Hematopoietic multipotent progenitor cell (in vitro differentiated cells): ENCODE measurements at regions not wholly inside any gene's neighbourhood (a gene's known extent, or its start where the extent isn't known, plus 50 kb on each side); places are given as distances from the start of the nearest gene placed in this dataset.

Experiments used
- DNase-seq, 3 donors: peaks; one replicate each; pipeline ENCODE4 v3.0.0-alpha.2; 2011 to 2015; ENCODE audit warnings: low read depth in 2 of 3, low spot score in 2 of 3

DNA sequence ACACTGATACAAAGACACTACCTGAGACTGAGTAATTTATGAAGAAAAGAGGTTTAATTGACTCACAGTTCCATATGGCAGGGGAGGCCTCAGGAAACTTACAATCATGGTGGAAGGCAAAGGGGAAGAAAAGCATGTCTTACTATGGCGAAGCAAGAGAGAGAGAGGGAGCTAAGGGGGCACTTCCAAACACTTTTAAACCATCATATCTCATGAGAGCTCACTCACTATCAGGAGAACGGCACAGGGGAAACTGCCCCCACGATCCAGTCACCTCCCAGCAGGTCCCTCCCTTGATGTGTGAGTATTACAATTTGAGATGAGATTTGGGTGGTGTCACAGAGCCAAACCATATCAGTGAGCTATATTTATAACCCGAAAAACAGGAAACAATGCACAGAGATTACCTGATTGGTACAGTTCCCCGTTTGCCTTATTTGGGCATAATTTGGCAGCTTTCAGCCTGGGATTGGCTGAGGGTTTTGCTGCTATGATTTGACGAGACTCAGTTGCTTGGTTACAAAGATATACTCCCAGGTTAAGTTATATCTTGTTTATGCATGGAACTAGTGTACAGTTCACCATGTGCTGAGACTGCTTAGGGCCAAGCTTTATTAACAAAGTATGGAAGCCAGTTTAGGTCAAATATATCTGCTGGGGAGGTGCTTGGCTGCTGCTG is 184.2 kb downstream of the NR2F2 start:
- DNase-seq, result no peak

DNA sequence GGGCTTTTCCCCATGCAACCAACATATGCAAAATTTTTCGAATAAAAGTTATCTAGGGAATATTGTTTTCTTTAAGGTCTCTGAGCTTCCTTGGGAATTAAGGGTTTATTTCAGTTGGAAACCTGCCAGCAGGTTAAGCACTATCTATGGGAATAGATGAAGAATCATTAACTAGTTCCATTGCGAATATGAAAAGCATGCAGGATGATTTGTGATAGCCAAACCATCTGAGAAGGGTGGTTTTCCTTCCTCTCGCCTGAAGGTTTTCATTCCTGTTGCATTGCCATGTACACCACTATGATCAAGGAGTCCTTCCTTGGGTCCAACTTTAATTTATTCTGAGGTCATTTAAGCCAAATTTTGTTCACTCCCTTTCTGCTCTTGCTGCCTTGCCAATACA is 184.9 kb downstream of the NR2F2 start:
- DNase-seq, result no peak

DNA sequence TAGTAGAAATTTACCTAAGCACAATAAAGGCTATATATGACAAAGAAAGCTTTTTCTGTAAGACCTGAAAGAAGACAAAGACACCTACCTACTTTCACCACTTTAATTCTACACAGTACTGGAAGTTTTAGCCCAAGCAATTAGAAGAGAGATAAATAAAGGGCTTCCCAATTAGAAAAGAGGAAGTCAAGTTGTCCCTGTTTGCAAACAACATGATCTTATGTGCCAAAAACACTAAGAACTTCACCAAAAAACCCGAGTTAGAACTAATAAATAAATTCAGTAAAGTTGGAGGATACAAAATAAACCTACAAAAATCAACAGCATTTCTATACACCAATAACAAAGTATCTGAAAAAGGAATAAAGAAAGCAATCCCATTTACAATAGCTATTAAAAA is 190.9 kb downstream of the NR2F2 start:
- DNase-seq, result no peak

DNA sequence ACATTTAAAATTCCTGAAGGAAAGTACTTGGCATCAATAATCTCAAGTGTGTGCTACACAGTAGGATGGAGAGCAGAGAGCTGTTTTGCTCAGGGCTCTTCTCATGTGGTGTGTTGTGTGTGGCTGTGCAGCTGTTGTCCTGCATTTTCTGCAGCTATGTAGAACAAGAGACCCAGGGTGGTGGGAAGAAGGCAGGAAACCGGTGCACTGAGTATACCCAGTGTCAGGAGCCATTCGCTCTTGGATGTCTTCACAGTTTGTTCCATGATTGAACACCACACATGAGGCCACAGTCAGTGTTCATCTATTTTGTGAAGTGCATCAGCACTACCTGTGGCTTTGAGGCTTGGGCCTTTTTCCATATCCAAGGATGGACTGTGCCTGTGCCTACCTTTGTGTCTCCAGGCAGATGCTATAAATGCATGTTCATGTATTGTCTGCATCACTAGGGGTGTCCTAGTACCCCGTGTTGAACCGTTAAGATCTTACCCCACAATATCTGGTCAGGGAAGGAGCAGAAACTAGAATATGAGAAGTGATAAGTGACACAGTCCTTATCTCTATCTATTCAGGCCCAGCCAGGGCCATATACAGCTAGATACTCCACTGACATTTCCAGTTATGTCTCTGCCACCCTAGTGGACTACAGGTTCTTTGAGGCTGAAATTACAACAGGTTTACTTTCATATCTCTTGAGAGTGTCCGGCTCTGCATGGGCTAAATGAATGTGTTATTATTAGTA is 194.3 kb downstream of the NR2F2 start:
- no peak for DNase-seq

DNA sequence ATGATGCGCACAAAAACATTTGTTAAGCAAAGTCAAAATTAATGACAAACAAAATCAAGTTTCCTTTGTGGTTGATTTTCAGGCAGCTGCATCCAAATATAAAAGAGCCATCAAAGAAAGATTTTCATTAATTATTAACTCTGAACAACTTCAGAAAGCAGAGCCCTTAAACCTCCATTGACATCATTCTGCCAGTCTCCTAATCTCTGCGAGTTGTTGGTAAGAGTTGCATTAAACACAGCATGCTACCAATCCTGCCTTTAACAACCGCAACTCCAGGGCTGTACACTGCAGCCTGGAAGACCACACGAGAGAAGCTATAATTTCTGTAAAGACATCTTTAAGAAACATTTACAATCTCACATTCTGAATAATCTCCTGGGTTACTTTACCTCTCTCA is 204.6 kb downstream of the NR2F2 start:
- no peak for DNase-seq

DNA sequence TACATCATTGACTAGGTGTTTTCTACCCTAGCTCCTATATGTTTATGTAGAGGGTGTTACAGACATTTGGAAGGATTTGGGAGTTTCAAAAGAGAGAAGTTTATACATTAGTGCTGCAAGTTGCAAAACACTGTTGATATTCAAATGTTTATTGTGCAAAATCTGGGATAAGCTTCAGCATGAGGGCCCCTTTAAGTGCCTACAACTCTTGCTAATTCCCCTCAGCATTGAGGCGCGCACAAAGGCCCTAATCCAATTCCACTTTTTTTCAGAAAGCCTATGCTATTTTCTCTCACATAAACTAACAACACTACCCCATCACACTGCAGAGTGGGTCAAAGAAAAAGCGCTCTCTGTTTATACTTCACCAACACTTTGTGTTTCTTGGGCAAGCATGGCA is 208.0 kb downstream of the NR2F2 start:
- no peak for DNase-seq

DNA sequence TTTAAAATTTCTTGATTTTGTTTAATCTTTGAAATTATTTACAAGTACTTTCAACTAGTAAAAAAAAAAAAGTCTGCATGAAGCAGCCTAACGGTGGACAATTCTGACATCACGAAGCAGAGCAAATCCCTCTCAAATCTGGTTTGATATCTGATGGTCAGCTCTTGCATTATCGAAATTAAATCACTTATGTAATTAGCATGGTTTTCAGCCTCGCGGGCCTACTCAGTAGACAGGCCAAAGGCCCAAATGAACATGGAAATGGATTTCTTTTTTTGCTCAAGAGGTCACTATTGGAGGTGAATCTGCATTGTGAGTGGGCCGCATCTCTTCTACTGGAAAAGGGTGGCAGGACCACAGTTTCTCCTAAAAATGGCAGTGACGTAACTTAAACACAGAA is 209.8 kb downstream of the NR2F2 start:
- no peak for DNase-seq

DNA sequence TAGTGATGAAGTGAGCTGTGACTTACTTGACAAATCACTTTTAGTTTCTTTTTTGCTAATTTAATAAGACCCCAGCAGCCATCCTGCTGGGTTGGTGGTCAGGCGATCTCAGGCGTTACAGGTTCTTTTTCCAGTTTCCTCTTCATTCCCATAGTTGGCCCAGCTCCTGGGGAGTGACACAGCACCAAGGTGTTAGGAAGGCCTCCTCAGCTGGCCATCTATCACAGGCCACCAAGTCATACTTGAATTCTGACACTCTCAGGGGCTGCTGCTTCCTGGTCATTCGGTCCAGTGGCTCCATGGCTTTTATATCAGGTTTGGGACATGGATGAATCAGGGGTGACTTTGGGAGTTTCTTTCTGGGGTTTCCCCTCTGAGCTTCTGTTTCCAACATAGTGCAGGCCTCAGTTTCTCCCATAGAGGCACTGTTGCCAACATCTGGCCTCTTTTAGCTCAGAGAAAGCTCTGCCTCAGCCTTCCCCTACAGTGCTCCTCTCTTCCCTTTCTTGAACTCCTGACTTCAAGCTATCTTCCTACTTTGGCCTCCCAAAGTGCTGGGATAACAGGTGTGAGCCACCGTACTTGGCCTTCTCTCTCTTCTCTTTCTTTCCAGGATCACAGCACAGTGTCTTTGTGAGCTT is 211.8 kb downstream of the NR2F2 start:
- no peak for DNase-seq

DNA sequence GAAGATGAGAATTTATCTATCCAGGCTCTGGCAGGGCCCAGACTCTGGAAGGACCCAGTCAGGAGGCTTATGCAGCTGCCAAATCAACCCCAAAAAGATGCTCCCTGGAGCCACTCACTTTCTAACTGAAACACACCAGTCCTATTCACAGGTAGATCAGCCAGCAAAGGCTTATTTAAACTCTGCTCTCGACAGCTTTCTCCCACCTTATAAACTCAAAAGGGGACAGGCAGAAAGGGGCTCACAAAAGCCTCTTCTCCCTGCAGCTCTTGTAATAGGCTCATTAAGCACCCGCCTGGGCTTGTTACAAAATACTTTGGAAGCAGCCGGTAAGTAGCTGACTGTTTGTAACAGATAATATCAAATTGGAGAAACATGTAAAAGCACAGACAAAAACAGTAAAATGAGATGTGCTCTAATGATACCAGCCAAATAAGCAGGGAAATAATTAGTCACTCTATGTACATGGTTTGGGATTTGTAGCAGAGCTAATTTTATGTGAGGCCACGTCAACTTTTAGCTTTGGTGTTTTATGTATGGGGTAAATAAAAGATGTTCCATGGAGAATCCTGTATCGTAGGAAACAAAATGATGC is 213.8 kb downstream of the NR2F2 start:
- no peak for DNase-seq

DNA sequence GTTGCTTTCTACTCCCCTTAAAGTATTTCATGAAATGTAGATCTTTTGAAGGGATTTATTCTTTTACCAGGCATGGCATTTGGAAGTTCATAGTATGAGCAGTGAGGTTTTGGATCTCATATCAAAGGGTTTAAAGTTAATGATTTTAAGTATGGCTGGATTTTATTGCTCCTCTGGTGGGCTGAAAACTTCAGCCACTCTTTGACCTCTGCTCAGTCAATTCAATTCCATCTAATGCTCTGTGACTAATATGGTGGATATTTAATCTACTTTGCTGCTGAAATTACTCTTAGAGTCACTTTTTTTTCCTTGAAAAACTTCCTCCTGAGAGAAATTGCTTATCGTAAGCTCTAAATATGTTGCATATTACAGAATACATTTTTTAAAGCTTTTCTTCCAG is 218.6 kb downstream of the NR2F2 start:
- DNase-seq, result no peak

DNA sequence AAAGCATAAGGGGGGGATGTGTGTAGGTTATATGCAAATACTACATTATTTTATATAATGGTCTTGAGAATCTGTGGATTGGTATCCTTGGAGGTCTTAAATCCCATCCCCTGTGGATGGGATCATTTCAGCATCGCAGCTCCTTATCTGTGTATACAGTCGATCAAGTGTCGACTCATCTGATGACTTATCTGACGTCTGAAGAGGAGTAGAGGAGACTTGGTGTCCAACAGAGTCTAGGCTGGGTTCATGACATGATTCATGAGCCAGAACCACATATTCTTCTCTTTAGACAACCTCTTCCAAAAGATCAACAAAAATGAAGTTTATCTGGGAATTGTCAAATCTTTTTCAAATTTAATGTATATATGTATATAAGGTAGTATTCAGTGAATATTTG is 220.7 kb downstream of the NR2F2 start:
- DNase-seq, result no peak

DNA sequence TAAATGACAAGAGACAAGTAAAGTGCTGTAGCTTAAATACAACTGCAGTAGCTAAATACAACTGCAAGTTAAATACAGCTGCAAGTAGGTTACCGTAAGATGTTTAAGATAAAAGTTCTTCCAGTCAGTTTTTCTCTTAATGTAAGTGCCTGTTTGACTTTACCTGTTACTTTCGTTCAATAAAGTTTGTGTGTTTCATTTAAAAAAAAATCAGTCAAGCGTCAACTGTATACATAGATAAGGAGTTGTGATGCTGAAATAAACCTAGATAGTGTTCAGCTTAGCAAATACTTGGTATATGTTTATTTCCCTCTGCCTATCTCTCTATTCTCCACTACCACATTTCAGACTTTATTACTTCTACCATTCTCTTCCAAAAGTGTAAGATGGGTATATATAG is 221.2 kb downstream of the NR2F2 start:
- no peak for DNase-seq

DNA sequence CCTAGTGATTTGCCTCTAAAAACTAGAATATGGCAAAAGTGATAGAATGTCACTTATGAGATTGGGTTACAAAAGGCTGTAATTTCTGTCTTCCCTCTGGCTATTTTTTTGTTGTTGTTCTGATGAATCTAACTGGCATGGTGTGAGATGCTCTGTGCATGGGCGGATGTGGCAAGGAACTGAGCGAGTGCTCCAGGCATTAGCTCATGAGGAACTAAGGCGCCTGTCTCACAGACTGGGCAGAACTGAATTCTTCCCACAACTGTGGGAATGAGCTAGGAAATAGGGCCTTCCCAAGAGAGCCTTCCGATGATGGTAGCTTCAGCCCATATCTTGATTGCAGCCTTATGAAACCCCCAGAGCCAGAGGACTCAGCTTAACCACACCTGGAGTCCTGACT is 222.5 kb downstream of the NR2F2 start:
- DNase-seq, result no peak

DNA sequence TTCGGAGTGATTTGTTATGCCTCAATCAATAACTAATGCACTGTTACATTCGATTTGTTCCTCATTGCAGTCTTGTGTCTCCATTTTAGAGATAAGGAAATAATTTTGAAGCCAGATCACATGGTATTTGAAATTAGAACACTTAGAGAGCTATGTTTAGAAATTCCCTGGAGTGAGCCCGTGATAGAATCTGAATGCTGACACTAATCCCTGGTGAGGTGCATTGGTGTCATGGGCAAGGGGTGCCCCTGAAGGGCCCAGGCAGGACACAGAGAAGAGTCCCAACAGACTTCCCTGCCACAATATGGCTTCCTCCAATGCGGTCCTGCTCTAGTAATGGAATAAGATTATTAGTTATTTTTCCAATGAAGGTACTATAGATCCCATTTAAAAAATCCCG is 223.0 kb downstream of the NR2F2 start:
- no peak for DNase-seq

DNA sequence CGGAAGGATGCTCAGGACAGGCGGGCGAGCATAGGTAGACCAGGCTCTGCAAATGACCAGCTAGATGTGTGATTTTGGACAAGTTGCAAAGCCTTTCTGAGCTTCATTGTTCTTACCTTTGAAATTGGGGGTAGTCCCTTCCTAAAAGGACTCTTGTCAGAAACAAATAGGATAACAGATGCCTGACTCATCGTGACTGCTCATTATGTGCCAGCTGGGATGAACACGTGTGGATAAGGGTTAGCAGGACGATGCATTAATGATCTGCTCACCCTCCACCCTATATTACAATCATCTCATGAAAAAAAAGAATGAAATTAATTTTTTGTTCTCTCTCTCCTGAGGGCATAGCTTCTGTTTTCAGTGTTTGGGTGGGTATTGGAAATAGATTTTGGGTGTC is 223.4 kb downstream of the NR2F2 start:
- DNase-seq, result no peak

DNA sequence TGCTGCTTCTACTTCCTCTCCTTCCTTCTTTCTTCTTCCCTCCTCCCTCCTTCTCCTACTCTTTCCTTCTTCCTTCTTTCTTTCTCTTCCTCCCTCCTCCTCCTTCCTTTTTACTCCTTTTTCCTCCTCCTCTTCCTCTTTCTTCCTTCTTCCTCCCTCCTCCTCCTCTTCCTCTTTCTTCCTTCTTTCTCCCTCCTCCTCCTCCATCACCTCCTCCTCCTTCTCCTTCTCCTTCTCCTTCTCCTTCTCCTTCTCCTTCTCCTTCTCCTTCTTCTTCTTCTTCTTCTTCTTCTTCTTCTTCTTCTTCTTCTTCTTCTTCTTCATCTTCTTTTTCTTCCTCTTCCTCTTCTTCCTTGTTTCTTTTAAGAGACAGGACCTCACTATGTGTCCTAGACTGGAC is 224.0 kb downstream of the NR2F2 start:
- DNase-seq, result no peak

DNA sequence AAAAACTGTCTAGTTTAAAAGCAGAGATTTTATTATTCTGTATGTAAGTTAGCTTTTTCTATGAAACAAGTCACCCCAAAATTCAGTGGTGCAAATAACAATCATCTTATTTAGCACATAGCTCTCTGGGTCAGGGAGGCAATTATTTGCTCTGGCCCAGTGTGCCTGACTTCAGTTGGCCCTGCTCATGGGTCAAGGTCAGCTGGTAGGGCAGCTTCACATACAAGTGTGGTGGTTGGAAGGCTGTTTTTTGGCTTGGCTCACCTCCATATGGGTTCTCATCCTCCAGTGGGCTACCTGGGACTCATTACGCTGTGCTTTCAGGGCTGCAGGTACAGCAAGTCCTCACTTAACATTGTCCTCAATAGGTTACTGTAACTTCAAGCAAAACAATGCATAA is 228.6 kb downstream of the NR2F2 start:
- no peak for DNase-seq

DNA sequence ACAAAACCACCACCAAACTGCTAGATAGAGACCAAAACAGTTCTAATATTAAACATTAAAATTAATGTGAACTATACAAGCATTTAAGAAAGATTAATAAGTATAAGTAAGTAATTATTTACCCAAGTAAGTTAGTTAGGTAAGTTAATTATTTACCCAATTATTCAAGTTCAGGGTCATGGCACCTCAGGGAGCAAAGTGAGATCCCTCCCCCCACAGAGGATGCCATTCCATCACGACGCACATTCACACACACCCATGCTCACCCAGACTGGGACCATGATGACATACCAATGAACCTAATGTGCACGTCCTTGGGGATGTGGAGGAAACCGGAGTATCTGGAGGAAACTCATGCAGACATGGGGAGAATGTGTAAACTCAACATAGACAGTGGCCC is 229.1 kb downstream of the NR2F2 start:
- no peak for DNase-seq

DNA sequence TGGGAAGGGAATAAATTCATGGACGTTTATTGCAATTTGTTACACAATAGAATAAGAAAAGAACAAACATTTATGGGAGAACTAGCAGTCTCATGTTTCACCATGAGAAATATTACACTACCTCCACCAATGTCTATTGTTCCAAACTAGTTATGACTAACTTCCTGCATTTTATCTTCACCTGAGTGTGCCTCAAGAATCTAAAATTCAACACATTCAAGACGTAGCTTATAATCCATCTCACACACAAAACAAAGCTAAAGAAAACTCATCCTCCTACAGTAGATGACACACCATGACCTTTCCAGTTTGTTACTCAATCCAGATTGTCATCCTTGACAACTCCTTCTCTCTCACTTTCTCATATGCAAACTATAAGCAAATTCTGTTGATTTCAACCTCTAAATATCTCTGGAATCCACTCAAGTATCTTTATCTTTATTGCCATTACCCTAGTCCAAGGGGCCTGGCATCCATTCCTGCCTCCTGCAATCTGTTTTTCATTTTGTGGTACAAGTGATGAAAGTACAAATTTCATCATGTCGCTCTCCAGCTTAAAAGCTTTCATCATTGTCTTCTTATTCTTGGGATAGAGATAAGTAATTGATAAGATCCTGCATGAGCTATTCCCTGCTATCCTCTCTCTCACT is 229.9 kb downstream of the NR2F2 start:
- no peak for DNase-seq

DNA sequence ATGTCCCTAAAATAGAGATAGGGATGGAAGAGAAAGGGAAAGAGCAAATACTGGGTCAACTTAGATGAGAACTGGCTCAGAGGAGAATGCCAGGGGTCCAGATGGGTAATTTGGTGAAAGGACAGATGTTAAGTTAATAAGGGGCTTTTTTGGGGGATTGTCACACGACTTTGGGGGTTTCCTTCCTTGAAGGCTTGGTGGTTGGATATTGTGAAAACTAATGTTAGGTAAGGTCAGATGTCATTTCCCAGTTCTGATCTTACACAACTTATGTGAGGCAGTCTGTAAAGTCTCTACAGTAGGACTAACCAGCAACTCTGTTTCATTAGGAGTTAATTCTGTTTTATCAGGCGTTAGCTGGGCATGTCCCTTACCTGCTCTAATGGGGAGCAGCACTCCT is 231.1 kb downstream of the NR2F2 start:
- no peak for DNase-seq

DNA sequence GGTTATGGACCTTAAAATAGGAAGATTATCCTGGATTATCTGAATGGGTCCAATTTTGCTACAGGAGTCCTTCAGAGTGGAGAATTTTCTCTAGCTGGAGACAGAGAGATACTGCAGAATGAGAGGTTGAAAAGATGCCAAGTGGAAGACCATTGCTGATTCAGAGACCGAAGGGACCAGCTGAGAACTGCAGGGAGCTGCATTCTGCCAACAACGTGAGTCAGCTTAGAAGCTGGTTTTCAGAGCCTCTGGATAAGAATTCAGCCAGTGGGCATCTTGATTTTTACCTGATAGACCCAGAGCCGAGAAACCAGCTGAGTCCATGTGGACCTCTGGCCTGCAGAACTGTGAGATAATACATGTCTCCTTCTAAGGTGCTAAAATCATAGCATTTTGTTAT is 234.0 kb downstream of the NR2F2 start:
- no peak for DNase-seq
